ENCODE measurements at regions not wholly inside any gene's neighbourhood (a gene's known extent, or its start where the extent isn't known, plus 50 kb on each side); places are given as distances from the start of the nearest gene placed in this dataset.

DNA sequence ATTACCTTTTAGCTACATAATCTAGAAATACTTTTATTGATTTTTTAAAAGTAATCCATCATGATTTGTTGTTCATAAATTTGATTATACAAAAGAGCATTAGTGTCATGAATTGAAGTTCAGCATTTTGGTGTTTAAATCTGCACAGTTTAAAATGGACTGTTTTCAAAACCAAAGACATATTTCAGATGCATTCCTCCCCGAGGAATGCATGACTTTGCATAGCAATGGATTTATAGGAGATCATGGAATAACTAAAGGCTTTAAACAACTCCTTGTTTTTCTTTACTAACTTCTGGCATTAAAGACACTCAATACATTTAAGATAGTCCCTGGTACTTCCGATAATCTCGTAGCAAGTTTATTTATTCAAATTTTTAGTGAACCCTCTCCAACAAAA is 863.1 kb upstream of the TMPRSS15 start:
- DNase-seq = no peak

GRCh38 chr21:19268686-19269085 is 865.1 kb upstream of the TMPRSS15 start:
- no peak for DNase-seq

DNA sequence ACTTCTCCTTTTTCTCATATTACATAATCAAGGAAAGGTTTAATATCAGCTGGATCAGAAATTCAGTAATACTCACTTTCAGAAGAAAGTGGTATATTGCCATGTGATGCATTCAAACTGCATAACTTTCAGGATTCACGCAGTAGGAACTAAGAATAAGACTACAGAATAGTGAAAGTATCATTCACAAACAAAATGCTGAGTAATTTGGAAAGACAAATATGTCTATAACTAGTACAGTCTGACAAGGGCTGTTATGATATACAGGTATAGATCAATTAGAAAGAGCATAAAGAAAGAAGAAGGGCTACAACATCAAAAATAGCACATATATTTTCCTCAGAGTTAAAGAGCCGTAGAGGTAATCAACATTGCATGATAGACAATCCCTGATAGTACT is 871.5 kb upstream of the TMPRSS15 start:
- no peak for DNase-seq

- DNase-seq = no peak
Observed at GRCh38 chr21:19276665-19277064, 873.1 kb upstream of the TMPRSS15 start.

DNA sequence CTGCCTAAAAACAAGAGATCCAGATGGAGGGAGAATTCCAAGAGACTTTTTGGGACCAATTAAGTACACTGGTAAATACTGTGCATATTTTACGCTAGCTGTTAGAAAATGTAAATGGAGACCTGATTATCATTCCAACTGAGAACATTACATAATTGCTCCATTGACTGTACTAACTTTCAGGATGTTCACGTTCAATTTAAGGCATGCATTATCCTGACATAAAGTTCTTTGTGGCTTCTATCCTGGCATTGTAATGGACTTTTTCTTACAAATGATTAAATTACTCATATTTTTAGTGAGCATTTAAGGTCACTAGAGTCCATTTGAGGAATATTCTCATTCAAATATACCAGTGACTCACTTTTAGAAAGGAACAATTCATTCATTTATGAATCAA is 883.3 kb upstream of the TMPRSS15 start:
- DNase-seq = no peak

DNA sequence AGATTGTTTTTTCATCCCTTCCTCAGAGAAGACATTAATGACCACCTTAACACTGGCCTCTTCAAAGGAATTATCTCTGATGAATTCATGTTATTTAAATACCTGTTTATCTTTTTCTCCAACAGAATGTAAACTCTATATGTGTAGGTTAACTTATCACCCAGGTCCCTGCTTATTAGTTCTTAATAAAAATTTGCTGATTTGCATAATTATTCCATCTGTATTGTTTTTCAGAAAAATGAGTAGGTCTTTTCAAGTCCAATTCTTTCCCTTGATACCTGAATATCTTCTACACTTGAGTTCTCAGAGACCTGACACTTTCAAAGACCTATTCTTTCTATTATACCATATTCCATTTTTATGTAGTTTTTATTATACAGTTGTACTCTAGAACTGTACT is 886.7 kb upstream of the TMPRSS15 start:
- DNase-seq = no peak

DNA sequence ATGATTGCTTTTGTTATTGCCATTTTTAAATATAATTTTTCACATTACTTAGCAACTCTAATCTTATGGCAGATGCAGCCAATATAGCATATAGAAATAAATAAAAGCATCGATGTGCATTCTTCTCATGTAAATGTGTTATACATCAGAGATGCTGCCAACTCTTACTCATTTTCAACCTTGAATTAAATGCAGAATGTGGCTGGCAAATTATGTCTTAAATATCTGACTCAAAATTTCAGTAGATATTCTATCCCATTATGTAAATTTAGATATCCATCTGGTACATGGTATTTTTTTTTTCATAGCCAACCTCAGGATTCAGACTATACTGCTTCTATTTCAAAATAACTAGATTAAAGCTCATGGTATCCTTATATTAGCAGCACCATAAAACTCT is 916.7 kb upstream of the TMPRSS15 start:
- DNase-seq = no peak

- no peak for DNase-seq
Observed at GRCh38 chr21:19321688-19322087, 918.1 kb upstream of the TMPRSS15 start.

DNA sequence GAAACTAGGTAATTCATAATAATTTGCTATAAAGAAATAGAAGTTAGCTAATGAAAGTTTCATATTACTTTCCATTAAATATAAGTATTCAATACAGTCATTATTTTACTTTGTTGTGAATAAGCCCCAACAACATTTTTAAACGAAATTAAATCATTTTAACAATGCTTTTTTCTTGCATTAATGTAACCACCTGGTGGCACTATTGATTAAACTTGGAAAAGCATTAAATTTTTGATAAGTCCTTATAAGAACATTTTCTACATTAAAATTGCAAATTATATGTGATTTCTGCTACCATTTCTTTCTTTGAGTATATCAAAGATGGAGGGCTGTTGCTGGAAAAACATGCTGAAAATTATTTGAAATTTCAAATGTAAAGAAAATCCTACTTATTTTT is 918.8 kb upstream of the TMPRSS15 start:
- DNase-seq = no peak

DNA sequence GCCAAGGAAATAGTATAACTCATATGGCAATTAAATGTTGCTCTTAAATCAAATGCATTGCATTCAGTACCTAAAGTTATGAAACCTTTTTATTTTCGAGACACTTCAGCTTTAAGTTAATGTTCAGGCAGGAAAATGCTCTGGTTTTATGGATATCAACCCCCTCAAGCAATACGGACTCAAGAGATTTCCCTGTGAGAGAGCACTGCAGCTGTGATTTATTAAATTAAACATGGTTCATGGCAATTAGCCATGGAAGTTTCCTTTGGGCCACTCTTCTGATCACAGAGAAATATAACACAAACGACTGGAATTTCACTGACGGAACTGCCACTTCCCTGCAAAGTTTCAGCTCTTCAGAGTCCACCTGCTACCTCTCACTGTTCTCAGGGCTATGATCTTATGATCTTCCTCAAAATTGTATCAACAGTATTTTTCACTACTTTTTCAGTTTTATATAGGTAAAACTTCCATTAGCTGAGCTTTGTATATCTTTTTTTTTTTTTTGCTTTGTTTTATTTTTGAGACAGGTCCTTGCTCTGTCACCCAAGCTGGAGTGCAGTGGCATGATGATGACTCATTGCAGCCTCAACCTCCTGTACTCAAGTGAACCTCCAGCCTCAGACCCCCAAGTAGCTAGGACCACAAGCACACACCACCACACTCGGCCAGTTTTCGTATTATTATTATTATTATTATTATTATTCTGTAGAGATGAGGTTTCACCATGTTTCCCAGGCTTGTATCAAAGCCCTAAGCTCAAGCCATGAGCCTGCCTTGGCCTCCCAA is 923.1 kb upstream of the TMPRSS15 start:
- DNase-seq = no peak

- DNase-seq = no peak
Observed at GRCh38 chr21:19328954-19329353, 925.4 kb upstream of the TMPRSS15 start.

GRCh38 chr21:19340303-19340702 is 936.7 kb upstream of the TMPRSS15 start:
- no peak for DNase-seq

- no peak for DNase-seq
Observed at GRCh38 chr21:19340954-19341353, 937.4 kb upstream of the TMPRSS15 start.

GRCh38 chr21:19343711-19344110 is 940.1 kb upstream of the TMPRSS15 start:
- DNase-seq = no peak

DNA sequence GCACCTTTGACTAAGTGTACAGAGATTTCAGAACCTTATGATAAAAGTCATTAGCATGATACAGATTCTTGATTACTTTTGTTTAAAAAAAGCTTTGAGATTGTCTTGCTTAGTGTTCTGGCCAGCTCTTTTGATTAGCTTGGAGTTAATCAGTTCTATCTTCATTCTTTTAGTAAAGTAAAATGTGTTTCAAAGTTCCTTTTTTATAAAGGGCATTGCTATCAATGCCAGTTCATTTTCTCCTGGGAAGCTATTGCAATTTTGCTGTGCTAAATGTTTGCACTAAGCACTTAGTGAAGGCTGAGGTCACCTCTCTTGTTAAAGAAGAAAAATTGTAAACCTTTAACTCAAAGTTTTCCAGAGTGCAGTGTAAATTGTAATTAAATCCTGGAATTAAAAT is 946.7 kb upstream of the TMPRSS15 start:
- DNase-seq = no peak

GRCh38 chr21:19353256-19353655 is 949.7 kb upstream of the TMPRSS15 start:
- no peak for DNase-seq

GRCh38 chr21:19368944-19369343 is 965.4 kb upstream of the TMPRSS15 start:
- DNase-seq = no peak

- DNase-seq = no peak
Observed at GRCh38 chr21:19392390-19392789, 988.8 kb upstream of the TMPRSS15 start.

DNA sequence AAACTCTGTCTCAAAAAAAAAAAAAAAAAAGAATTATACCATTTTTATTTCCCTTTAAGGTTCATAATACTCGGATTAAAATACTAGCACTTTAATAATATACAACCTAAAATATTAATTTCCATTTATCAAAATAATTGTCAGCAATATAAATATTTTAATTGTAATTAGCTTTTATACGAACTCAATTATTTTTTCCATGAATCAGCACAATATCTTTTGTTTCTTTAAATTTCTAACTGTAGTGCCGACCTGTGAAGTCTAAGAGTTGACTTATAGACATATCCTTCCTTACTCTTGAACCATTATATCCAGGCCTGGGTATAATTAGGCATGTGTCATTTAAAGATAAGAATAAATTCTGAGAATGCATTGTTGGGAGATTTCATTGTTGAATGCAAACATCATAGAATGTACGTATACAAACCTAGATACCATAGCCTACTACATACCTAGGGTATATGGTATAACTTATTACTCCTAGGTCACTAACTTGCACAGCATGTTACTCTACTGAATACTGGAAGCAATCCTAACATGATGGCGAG is 996.7 kb upstream of the TMPRSS15 start:
- no peak for DNase-seq

DNA sequence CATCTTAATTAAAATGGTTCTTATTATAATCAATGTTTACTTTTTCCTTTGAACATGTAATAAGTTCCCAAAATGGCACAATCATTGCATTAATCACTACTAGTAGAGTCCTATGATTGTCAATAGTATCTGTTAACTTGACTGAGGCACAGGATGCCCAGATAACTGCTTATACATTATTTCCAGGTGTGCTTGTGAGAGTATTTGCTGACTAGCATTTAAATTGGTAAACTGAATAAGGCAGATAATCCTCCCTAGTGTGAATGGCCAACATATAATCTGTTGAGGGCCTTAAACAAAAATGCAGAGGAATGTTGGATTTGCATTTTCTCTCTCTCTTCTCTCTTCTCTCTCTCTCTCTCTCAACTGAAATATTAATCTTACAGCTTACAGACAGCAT is 999.3 kb upstream of the TMPRSS15 start:
- DNase-seq = no peak

- no peak for DNase-seq
Observed at GRCh38 chr21:19405326-19405725, 1001.7 kb upstream of the TMPRSS15 start.

DNA sequence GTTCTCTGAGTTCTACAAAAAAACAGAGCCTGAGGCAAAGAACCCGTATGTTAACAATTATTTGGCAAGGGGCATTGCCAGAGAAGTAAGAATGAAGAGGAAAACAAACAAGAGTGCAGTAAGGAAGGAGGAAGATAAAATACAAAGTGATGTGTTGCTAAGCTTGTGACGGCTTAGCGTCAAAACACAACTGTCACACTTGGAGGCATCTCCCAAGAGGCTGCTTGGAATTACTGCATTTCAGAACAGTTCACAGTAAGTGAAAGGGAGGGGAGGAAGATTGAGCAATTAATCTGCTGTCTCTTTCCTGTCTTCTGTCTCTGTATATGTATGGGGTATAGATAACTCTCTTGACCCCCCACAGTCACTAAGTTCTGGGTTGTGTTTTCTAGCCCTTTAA is 1017.0 kb upstream of the TMPRSS15 start:
- DNase-seq = no peak

DNA sequence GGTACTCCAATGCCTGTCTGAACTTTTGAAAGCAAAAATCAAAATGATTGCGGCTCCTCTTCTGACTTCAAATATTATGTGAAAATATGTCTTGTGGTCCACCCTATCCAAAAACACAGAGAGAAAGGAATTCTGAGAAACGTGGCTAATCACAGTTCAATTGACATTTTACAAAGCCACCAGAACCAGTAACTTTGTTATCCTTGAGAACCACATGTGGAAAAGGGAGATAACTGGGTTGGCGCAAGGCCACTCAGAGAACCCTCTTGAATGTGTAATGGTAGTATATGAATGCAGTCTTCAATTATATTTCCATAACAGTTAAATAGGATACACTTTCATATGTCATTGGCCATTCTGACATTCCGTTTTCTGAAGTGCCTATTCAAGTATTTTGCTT is 1030.0 kb upstream of the TMPRSS15 start:
- no peak for DNase-seq

GRCh38 chr21:19440792-19441655 is 1037.4 kb upstream of the TMPRSS15 start:
- DNase-seq = no peak
